ENCODE measurements at regions not wholly inside any gene's neighbourhood (a gene's known extent, or its start where the extent isn't known, plus 50 kb on each side); places are given as distances from the start of the nearest gene placed in this dataset.

GRCh38 chr4:13985837-13986236 is 358.3 kb upstream of the BOD1L1 start:
- H2BK12ac ChIP-seq (ENCODE audit: low read length), result no peak overlapping the region
- H3K79me2 ChIP-seq (ENCODE audit: control insufficient read depth, insufficient read depth, low read length, poor library complexity), result no peaks in the 10 kb centered on the region
- H3K27ac ChIP-seq (ENCODE audit: low read depth, low read length), result no peak overlapping the region
- no peak overlapping the region for H4K12ac ChIP-seq (ENCODE audit: low read depth, low read length)
- no peak overlapping the region for H3K4me3 ChIP-seq (ENCODE audit: low read depth, low read length)
- H3K4ac ChIP-seq (ENCODE audit: low read depth, low read length), result no peak overlapping the region
- no peak overlapping the region for H3K4me2 ChIP-seq (ENCODE audit: low read length)
- H4K91ac ChIP-seq (ENCODE audit: low read depth, low read length), result no peak overlapping the region
- no peaks in the 10 kb centered on the region for H3K36me3 ChIP-seq (ENCODE audit: control insufficient read depth in 1 of 2, insufficient read depth in 2 of 2, low read length in 2 of 2)
- no peaks in the 10 kb centered on the region for H3K9me3 ChIP-seq (ENCODE audit: insufficient read depth, low read depth, low read length)
- H3K23ac ChIP-seq (ENCODE audit: low read length), result no peak overlapping the region
- H2BK120ac ChIP-seq (ENCODE audit: insufficient read depth, low read length, poor library complexity), result no peak overlapping the region
- no peak overlapping the region for H3K9ac ChIP-seq (ENCODE audit: low read length)
- DNase-seq, result no peak
- no peak overlapping the region for H2AK5ac ChIP-seq (ENCODE audit: low read length)
- H3K27me3 ChIP-seq (ENCODE audit: insufficient read depth, low read length), result no peaks in the 10 kb centered on the region
- no peak overlapping the region for H2BK5ac ChIP-seq (ENCODE audit: low read depth, low read length, poor library complexity)
- no peak overlapping the region for H4K8ac ChIP-seq (ENCODE audit: low read depth, low read length)
- H3K79me1 ChIP-seq (ENCODE audit: low read length), result no peaks in the 10 kb centered on the region
- no peak overlapping the region for H3K14ac ChIP-seq (ENCODE audit: low read length)
- H3K4me1 ChIP-seq (ENCODE audit: control insufficient read depth in 1 of 2, insufficient read depth in 2 of 2, low read length in 2 of 2), result no peaks in the 10 kb centered on the region
- no peak overlapping the region for H3K18ac ChIP-seq (ENCODE audit: low read length)
- no CpG with 5 or more reads among the region's 3 CpGs for WGBS (ENCODE audit: extremely low coverage, insufficient coverage, insufficient read length)
- H2AFZ ChIP-seq (ENCODE audit: insufficient read depth, low read length, poor library complexity), result no peak overlapping the region

- Histone ChIP-seq H3K27me3 (ENCODE audit: insufficient read depth, low read length) (no peaks in the 10 kb centered on the region), H4K8ac (ENCODE audit: low read depth, low read length) (no peak overlapping the region), H3K36me3 (ENCODE audit: control insufficient read depth in 1 of 2, insufficient read depth in 2 of 2, low read length in 2 of 2) (no peaks in the 10 kb centered on the region), H4K12ac (ENCODE audit: low read depth, low read length) (no peak overlapping the region), H3K9ac (ENCODE audit: low read length) (no peak overlapping the region), H3K79me1 (ENCODE audit: low read length) (no peaks in the 10 kb centered on the region), H3K18ac (ENCODE audit: low read length) (no peak overlapping the region), H3K79me2 (ENCODE audit: control insufficient read depth, insufficient read depth, low read length, poor library complexity) (no peaks in the 10 kb centered on the region), H2BK5ac (ENCODE audit: low read depth, low read length, poor library complexity) (no peak overlapping the region), H2BK120ac (ENCODE audit: insufficient read depth, low read length, poor library complexity) (no peak overlapping the region), H3K23ac (ENCODE audit: low read length) (no peak overlapping the region), H3K9me3 (ENCODE audit: insufficient read depth, low read depth, low read length) (no peaks in the 10 kb centered on the region), H4K91ac (ENCODE audit: low read depth, low read length) (no peak overlapping the region), H2AK5ac (ENCODE audit: low read length) (no peak overlapping the region), H3K14ac (ENCODE audit: low read length) (no peak overlapping the region), H3K4ac (ENCODE audit: low read depth, low read length) (no peak overlapping the region), H3K4me1 (ENCODE audit: control insufficient read depth in 1 of 2, insufficient read depth in 2 of 2, low read length in 2 of 2) (no peaks in the 10 kb centered on the region), H3K4me2 (ENCODE audit: low read length) (no peak overlapping the region), H2AFZ (ENCODE audit: insufficient read depth, low read length, poor library complexity) (no peak overlapping the region), H3K27ac (ENCODE audit: low read depth, low read length) (no peak overlapping the region), H2BK12ac (ENCODE audit: low read length) (no peak overlapping the region), H3K4me3 (ENCODE audit: low read depth, low read length) (no peak overlapping the region)
- WGBS (ENCODE audit: extremely low coverage, insufficient coverage, insufficient read length), result no CpG with 5 or more reads among the region's 4 CpGs
- no peak for DNase-seq
Observed at GRCh38 chr4:13986548-13986947, 359.0 kb upstream of the BOD1L1 start.

GRCh38 chr4:13988353-13989305 is 361.1 kb upstream of the BOD1L1 start:
- Histone ChIP-seq H3K79me2 (ENCODE audit: control insufficient read depth, insufficient read depth, low read length, poor library complexity) (no peaks in the 10 kb centered on the region), H4K12ac (ENCODE audit: low read depth, low read length) (no peak overlapping the region), H2BK120ac (ENCODE audit: insufficient read depth, low read length, poor library complexity) (no peak overlapping the region), H3K27me3 (ENCODE audit: insufficient read depth, low read length) (no peaks in the 10 kb centered on the region), H4K91ac (ENCODE audit: low read depth, low read length) (no peak overlapping the region), H3K4me3 (ENCODE audit: low read depth, low read length) (no peak overlapping the region), H2BK5ac (ENCODE audit: low read depth, low read length, poor library complexity) (no peak overlapping the region), H4K8ac (ENCODE audit: low read depth, low read length) (no peak overlapping the region), H3K18ac (ENCODE audit: low read length) (no peak overlapping the region), H2AK5ac (ENCODE audit: low read length) (no peak overlapping the region), H3K14ac (ENCODE audit: low read length) (no peak overlapping the region), H3K79me1 (ENCODE audit: low read length) (no peaks in the 10 kb centered on the region), H2BK12ac (ENCODE audit: low read length) (no peak overlapping the region), H2AFZ (ENCODE audit: insufficient read depth, low read length, poor library complexity) (no peak overlapping the region), H3K27ac (ENCODE audit: low read depth, low read length) (no peak overlapping the region), H3K4me2 (ENCODE audit: low read length) (no peak overlapping the region), H3K4ac (ENCODE audit: low read depth, low read length) (no peak overlapping the region), H3K9me3 (ENCODE audit: insufficient read depth, low read depth, low read length) (no peaks in the 10 kb centered on the region), H3K9ac (ENCODE audit: low read length) (no peak overlapping the region), H3K36me3 (ENCODE audit: control insufficient read depth in 1 of 2, insufficient read depth in 2 of 2, low read length in 2 of 2) (no peaks in the 10 kb centered on the region), H3K4me1 (ENCODE audit: control insufficient read depth in 1 of 2, insufficient read depth in 2 of 2, low read length in 2 of 2) (no peaks in the 10 kb centered on the region), H3K23ac (ENCODE audit: low read length) (no peak overlapping the region)
- WGBS (ENCODE audit: extremely low coverage, insufficient coverage, insufficient read length), result no CpG with 5 or more reads among the region's 11 CpGs
- peak in 1 of 2 donors; percentile 23 for DNase-seq

DNA sequence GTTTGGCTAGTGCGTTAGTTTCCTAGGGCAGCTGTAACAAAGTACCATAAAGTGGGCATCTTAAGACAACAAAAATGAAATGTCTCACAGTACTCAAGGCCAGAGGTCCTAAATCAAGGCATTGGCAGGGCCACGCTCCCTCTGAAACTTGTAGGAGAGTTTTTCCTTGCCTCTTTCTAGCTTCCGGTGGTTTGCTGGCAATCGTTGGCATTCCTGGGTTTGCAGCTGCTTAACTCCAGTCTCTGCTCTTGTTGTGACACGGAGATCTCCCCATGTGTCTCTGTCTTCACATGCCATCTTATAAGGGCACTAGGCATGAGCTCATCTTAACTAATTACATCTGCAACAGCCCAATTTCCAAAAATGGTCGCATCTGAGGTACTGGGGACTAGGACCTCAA is 362.0 kb upstream of the BOD1L1 start:
- no peak overlapping the region for H3K9ac ChIP-seq (ENCODE audit: low read length)
- no peak overlapping the region for H4K12ac ChIP-seq (ENCODE audit: low read depth, low read length)
- H3K14ac ChIP-seq (ENCODE audit: low read length), result no peak overlapping the region
- no peak overlapping the region for H4K91ac ChIP-seq (ENCODE audit: low read depth, low read length)
- no peaks in the 10 kb centered on the region for H3K79me1 ChIP-seq (ENCODE audit: low read length)
- no peak overlapping the region for H2BK120ac ChIP-seq (ENCODE audit: insufficient read depth, low read length, poor library complexity)
- no CpG with 5 or more reads among the region's 6 CpGs for WGBS (ENCODE audit: extremely low coverage, insufficient coverage, insufficient read length)
- no peaks in the 10 kb centered on the region for H3K27me3 ChIP-seq (ENCODE audit: insufficient read depth, low read length)
- H2BK12ac ChIP-seq (ENCODE audit: low read length), result no peak overlapping the region
- H3K4me2 ChIP-seq (ENCODE audit: low read length), result no peak overlapping the region
- no peak overlapping the region for H3K4ac ChIP-seq (ENCODE audit: low read depth, low read length)
- no peak overlapping the region for H2AFZ ChIP-seq (ENCODE audit: insufficient read depth, low read length, poor library complexity)
- H3K4me3 ChIP-seq (ENCODE audit: low read depth, low read length), result no peak overlapping the region
- no peaks in the 10 kb centered on the region for H3K36me3 ChIP-seq (ENCODE audit: control insufficient read depth in 1 of 2, insufficient read depth in 2 of 2, low read length in 2 of 2)
- no peak overlapping the region for H3K27ac ChIP-seq (ENCODE audit: low read depth, low read length)
- no peaks in the 10 kb centered on the region for H3K9me3 ChIP-seq (ENCODE audit: insufficient read depth, low read depth, low read length)
- no peaks in the 10 kb centered on the region for H3K79me2 ChIP-seq (ENCODE audit: control insufficient read depth, insufficient read depth, low read length, poor library complexity)
- H2BK5ac ChIP-seq (ENCODE audit: low read depth, low read length, poor library complexity), result no peak overlapping the region
- no peaks in the 10 kb centered on the region for H3K4me1 ChIP-seq (ENCODE audit: control insufficient read depth in 1 of 2, insufficient read depth in 2 of 2, low read length in 2 of 2)
- no peak overlapping the region for H2AK5ac ChIP-seq (ENCODE audit: low read length)
- H4K8ac ChIP-seq (ENCODE audit: low read depth, low read length), result no peak overlapping the region
- no peak for DNase-seq
- no peak overlapping the region for H3K18ac ChIP-seq (ENCODE audit: low read length)
- no peak overlapping the region for H3K23ac ChIP-seq (ENCODE audit: low read length)

Measured in trophoblast cell (in vitro differentiated cells and primary cell).